HEK293T (cell line): ENCODE measurements at regions not wholly inside any gene's neighbourhood (a gene's known extent, or its start where the extent isn't known, plus 50 kb on each side); places are given as distances from the start of the nearest gene placed in this dataset.

Source experiments
- CTCF ChIA-PET: fragments of 350-600 bp; formaldehyde crosslinking; extraction: SDS; loops from one replicate; lab custom pipeline; 2021; ENCODE audit warnings: antibody characterized with exemption, inconsistent platforms; lab: Yijun Ruan, JAX
- POLR2A ChIA-PET: fragments of 350-600 bp; formaldehyde crosslinking; extraction: SDS; loops from one replicate; lab custom pipeline; 2020; ENCODE audit warnings: antibody characterized with exemption, inconsistent platforms; lab: Yijun Ruan, JAX
- DNase-seq: peaks from one replicate; pipeline ENCODE4 v3.0.0; 2012; ENCODE audit warnings: mixed read lengths; ENCODE audit errors: extremely low spot score
- ARNT ChIP-seq: fragments of 450-650 bp; IDR thresholded peaks from 2 replicates; pipeline ENCODE4 v1.6.1; 2017; ENCODE audit warnings: mild to moderate bottlenecking
- BHLHE40 ChIP-seq: fragments of 450-650 bp; IDR thresholded peaks from 2 replicates; pipeline ENCODE4 v1.6.1; 2016; ENCODE audit warnings: mild to moderate bottlenecking, moderate library complexity, borderline replicate concordance
- CTBP1 ChIP-seq: fragments of 450-650 bp; IDR thresholded peaks from 2 replicates; pipeline ENCODE4 v1.6.1; 2016; ENCODE audit warnings: borderline replicate concordance
- ELF4 ChIP-seq: fragments of 450-650 bp; IDR thresholded peaks from 2 replicates; pipeline ENCODE4 v1.6.1; 2017; ENCODE audit warnings: antibody characterized with exemption
- FOXA1 ChIP-seq: fragments of 450-650 bp; IDR thresholded peaks from 2 replicates; pipeline ENCODE4 v1.6.1; 2016; ENCODE audit warnings: mild to moderate bottlenecking
- FOXK2 ChIP-seq: fragments of 450-650 bp; IDR thresholded peaks from 2 replicates; pipeline ENCODE4 v1.6.1; 2016; ENCODE audit warnings: mild to moderate bottlenecking
- FOXM1 ChIP-seq: fragments of 450-650 bp; IDR thresholded peaks from 2 replicates; pipeline ENCODE4 v1.6.1; 2017; ENCODE audit warnings: mild to moderate bottlenecking, borderline replicate concordance
- HDGF ChIP-seq: fragments of 450-650 bp; IDR thresholded peaks from 2 replicates; pipeline ENCODE4 v1.6.1; 2017; ENCODE audit warnings: antibody characterized with exemption, borderline replicate concordance
- L3MBTL2 ChIP-seq: fragments of 450-650 bp; conservative IDR thresholded peaks from 2 replicates; pipeline ENCODE4 v1.6.1; 2016; ENCODE audit warnings: mild to moderate bottlenecking
- LEF1 ChIP-seq: fragments of 450-650 bp; IDR thresholded peaks from 2 replicates; pipeline ENCODE4 v1.6.1; 2017; ENCODE audit warnings: mild to moderate bottlenecking, borderline replicate concordance
- NFRKB ChIP-seq: fragments of 450-650 bp; IDR thresholded peaks from 2 replicates; pipeline ENCODE4 v1.6.1; 2016; ENCODE audit warnings: mild to moderate bottlenecking, moderate library complexity
- PKNOX1 ChIP-seq: fragments of 450-650 bp; IDR thresholded peaks from 2 replicates; pipeline ENCODE4 v1.6.1; 2016
- SP1 ChIP-seq: fragments of 450-650 bp; IDR thresholded peaks from 2 replicates; pipeline ENCODE4 v1.6.1; 2017
- SUZ12 ChIP-seq: fragments of 450-650 bp; IDR thresholded peaks from 2 replicates; pipeline ENCODE4 v1.6.1; 2016; ENCODE audit warnings: mild to moderate bottlenecking
- TARDBP ChIP-seq: fragments of 450-650 bp; IDR thresholded peaks from 2 replicates; pipeline ENCODE4 v1.6.1; 2016
- ZNF384 ChIP-seq: fragments of 450-650 bp; IDR thresholded peaks from 2 replicates; pipeline ENCODE4 v1.6.1; 2016

- TF ChIP-seq SUZ12 (no peak), HDGF (no peak), NFRKB (no peak), ARNT (no peak), ELF4 (no peak), LEF1 (no peak), FOXM1 (no peak), L3MBTL2 (no peak), FOXK2 (no peak), TARDBP (no peak), FOXA1 (no peak), CTBP1 (no peak), BHLHE40 (no peak), ZNF384 (no peak), PKNOX1 (no peak), SP1 (no peak)
- no peak for DNase-seq
- ChIA-PET CTCF (no interaction called here), POLR2A (no interaction called here)
Measured at GRCh38 chr11:23336961-23337360, 476.7 kb upstream of the CCDC179 start.

- TF ChIP-seq NFRKB (no peak), ARNT (no peak), FOXA1 (no peak), SP1 (no peak), HDGF (no peak), L3MBTL2 (no peak), ZNF384 (no peak), TARDBP (no peak), FOXM1 (no peak)
- ChIA-PET POLR2A (no interaction called here), CTCF (no interaction called here)
- no peak for DNase-seq
Measured at GRCh38 chr11:23353611-23354010, 493.3 kb upstream of the CCDC179 start.

GRCh38 chr11:23359297-23359696 is 499.0 kb upstream of the CCDC179 start:
- POLR2A ChIA-PET = no interaction called here
- CTCF ChIA-PET = no interaction called here
- TF ChIP-seq CTBP1 = no peak
- TF ChIP-seq FOXA1 = no peak
- no peak for TF ChIP-seq FOXK2
- TF ChIP-seq ZNF384 = no peak
- no peak for TF ChIP-seq FOXM1
- TF ChIP-seq NFRKB = no peak
- TF ChIP-seq PKNOX1 = no peak
- TF ChIP-seq ARNT = no peak
- TF ChIP-seq L3MBTL2 = no peak
- TF ChIP-seq SUZ12 = no peak
- no peak for TF ChIP-seq SP1
- no peak for TF ChIP-seq TARDBP
- no peak for TF ChIP-seq HDGF
- DNase-seq = no peak

GRCh38 chr11:23364076-23364475 is 503.8 kb upstream of the CCDC179 start:
- ChIA-PET CTCF (no interaction called here), POLR2A (no interaction called here)
- TF ChIP-seq SUZ12 = no peak
- TF ChIP-seq ZNF384 = no peak
- TF ChIP-seq LEF1 = no peak
- no peak for TF ChIP-seq FOXK2
- no peak for TF ChIP-seq ARNT
- TF ChIP-seq CTBP1 = no peak
- no peak for TF ChIP-seq PKNOX1
- TF ChIP-seq BHLHE40 = no peak
- TF ChIP-seq ELF4 = no peak
- no peak for TF ChIP-seq FOXM1
- no peak for TF ChIP-seq FOXA1
- TF ChIP-seq HDGF = no peak
- no peak for DNase-seq

GRCh38 chr11:23370580-23371275 is 510.5 kb upstream of the CCDC179 start:
- CTCF ChIA-PET = no interaction called here
- no peak for TF ChIP-seq ZNF384
- no peak for TF ChIP-seq L3MBTL2
- no peak for TF ChIP-seq CTBP1
- TF ChIP-seq ARNT = no peak
- DNase-seq = no peak
- POLR2A ChIA-PET = no interaction called here

- CTCF ChIA-PET = no interaction called here
- TF ChIP-seq FOXK2 (no peak), FOXM1 (no peak), L3MBTL2 (no peak), ARNT (no peak), NFRKB (no peak), CTBP1 (no peak), LEF1 (no peak), TARDBP (no peak), BHLHE40 (no peak), HDGF (no peak), ELF4 (no peak), SP1 (no peak), PKNOX1 (no peak), SUZ12 (no peak), ZNF384 (no peak), FOXA1 (no peak)
- POLR2A ChIA-PET = no interaction called here
Measured at GRCh38 chr11:23377909-23378308, 517.6 kb upstream of the CCDC179 start.

More at GRCh38 chr11:23377909-23378308, 517.6 kb upstream of the CCDC179 start:
- no peak for DNase-seq
